ENCODE measurements at regions not wholly inside any gene's neighbourhood (a gene's known extent, or its start where the extent isn't known, plus 50 kb on each side); places are given as distances from the start of the nearest gene placed in this dataset.
"Not testable (repeated sequence)": the region's sequence is repeated elsewhere in the genome, so short reads cannot be mapped to it uniquely, and the experiment has no call there.

GRCh38 chr18:2199060-2199459 is 372.2 kb downstream of the METTL4 start:
- no peak for DNase-seq

- DNase-seq: no peak
Measured at GRCh38 chr18:2201036-2201600, 370.2 kb downstream of the METTL4 start.

GRCh38 chr18:2204736-2205135 is 366.6 kb downstream of the METTL4 start:
- no peak for DNase-seq

- DNase-seq: no peak
Measured at GRCh38 chr18:2207294-2207693, 364.0 kb downstream of the METTL4 start.

- no peak for DNase-seq
Measured at GRCh38 chr18:2212598-2213205, 358.6 kb downstream of the METTL4 start.

GRCh38 chr18:2213905-2214304 is 357.4 kb downstream of the METTL4 start:
- no peak for DNase-seq

GRCh38 chr18:2217356-2217755 is 353.9 kb downstream of the METTL4 start:
- no peak for DNase-seq

- no peak for DNase-seq
Measured at GRCh38 chr18:2218101-2218500, 353.2 kb downstream of the METTL4 start.

- no peak for DNase-seq
Measured at GRCh38 chr18:2219706-2220105, 351.6 kb downstream of the METTL4 start.

- peak; percentile 7 for DNase-seq
Measured at GRCh38 chr18:2222270-2223185, 348.8 kb downstream of the METTL4 start.

GRCh38 chr18:2223449-2223848 is 347.9 kb downstream of the METTL4 start:
- peak; percentile 22 for DNase-seq

- peak; percentile 18 for DNase-seq
Measured at GRCh38 chr18:2223849-2224248, 347.5 kb downstream of the METTL4 start.

- DNase-seq: no peak
Measured at GRCh38 chr18:2236232-2236631, 335.1 kb downstream of the METTL4 start.

- no peak for DNase-seq
Measured at GRCh38 chr18:2237706-2238105, 333.6 kb downstream of the METTL4 start.

- DNase-seq: no peak
Measured at GRCh38 chr18:2240311-2240705, 331.0 kb downstream of the METTL4 start.

GRCh38 chr18:2244641-2245040 is 326.7 kb downstream of the METTL4 start:
- no peak for DNase-seq

- DNase-seq: not testable (repeated sequence)
Measured at GRCh38 chr18:2247101-2247500, 324.2 kb downstream of the METTL4 start.

GRCh38 chr18:2254977-2255376 is 316.3 kb downstream of the METTL4 start:
- no peak for DNase-seq

GRCh38 chr18:2256577-2256976 is 314.7 kb downstream of the METTL4 start:
- DNase-seq: no peak

- DNase-seq: no peak
Measured at GRCh38 chr18:2258954-2259353, 312.4 kb downstream of the METTL4 start.

GRCh38 chr18:2263303-2263890 is 307.9 kb downstream of the METTL4 start:
- DNase-seq: no peak

GRCh38 chr18:2274613-2275012 is 296.7 kb downstream of the METTL4 start:
- no peak for DNase-seq

- no peak for DNase-seq
Measured at GRCh38 chr18:2281086-2281485, 290.2 kb downstream of the METTL4 start.
